PC-3 (cell line): ENCODE measurements at regions not wholly inside any gene's neighbourhood (a gene's known extent, or its start where the extent isn't known, plus 50 kb on each side); places are given as distances from the start of the nearest gene placed in this dataset.

Source experiments
- CTCF ChIP-seq: fragments of 300-600 bp; sonication (generic); conservative IDR thresholded peaks from 2 replicates; pipeline ENCODE4 v1.5.1; 2017; ENCODE audit warnings: antibody characterized with exemption, low read depth, mild to moderate bottlenecking, low read length
- EZH2 ChIP-seq: fragments of 300-600 bp; sonication (generic); IDR thresholded peaks from one replicate; pipeline ENCODE4 v1.6.1; 2017; ENCODE audit warnings: antibody characterized with exemption, mild to moderate bottlenecking, low read length; ENCODE audit not compliant: unreplicated experiment
- EZH2phosphoT487 ChIP-seq: fragments of 300-600 bp; sonication (generic); IDR thresholded peaks from 2 replicates; pipeline ENCODE4 v1.6.1; 2018; ENCODE audit warnings: mild to moderate bottlenecking, antibody characterized with exemption, low read length, borderline replicate concordance

- TF ChIP-seq CTCF: no peak
- TF ChIP-seq EZH2: no peak
- TF ChIP-seq EZH2phosphoT487: no peak
Measured at GRCh38 chr9:28379082-28379481, 805.8 kb upstream of the C9orf72 start.
